Stimulated activated naive CD4-positive, alpha-beta T cell treated with Interleukin-2 at 50 U/mL for 16 hours (primary cell): ENCODE measurements at regions not wholly inside any gene's neighbourhood (a gene's known extent, or its start where the extent isn't known, plus 50 kb on each side); places are given as distances from the start of the nearest gene placed in this dataset.

Source experiments
- DNase-seq: peaks from one replicate; lab custom pipeline; 2025; lab: John Stamatoyannopoulos, UW

DNA sequence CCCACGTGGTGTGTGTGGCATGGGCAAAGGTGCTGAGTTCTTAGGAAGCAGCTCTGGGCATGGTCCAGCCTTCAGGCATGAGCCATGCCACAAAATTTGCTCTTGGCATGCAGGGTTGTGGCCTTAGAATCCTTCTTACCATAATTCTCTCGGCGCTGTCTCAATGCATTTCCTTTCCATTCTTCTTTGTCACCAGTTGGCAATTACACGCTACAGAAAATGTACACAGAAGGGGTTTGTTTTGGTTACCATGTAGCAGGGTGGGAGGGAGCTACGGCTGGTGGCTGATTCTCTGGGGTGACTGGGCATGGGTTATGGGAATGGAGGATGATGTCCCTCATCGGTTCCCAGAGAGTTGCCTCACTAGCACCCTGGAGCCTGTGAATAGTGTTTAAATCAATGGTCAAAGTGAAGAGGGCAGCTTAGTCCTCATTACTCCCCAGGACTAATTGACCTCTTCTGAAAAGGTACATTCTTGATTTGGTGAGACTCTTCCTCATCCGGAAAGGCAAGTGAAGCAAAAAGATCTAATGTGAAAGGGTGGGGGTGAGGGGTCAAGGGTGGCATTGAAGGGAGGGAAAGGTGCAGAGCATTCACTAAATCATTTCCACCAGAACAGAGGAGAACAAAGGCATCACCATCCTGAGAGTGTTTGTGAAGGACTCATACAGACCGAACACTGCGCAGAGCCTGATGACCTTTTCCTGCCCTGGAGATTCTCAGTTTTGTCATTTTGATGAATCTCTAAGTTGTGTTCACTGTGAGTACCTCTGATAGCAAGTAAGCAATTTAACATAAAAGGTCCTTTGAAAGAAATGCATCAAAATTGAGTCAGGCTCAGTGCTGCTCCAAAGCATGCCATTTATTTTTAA is 199.8 kb upstream of the SFRP2 start:
- DNase-seq, result no peak

DNA sequence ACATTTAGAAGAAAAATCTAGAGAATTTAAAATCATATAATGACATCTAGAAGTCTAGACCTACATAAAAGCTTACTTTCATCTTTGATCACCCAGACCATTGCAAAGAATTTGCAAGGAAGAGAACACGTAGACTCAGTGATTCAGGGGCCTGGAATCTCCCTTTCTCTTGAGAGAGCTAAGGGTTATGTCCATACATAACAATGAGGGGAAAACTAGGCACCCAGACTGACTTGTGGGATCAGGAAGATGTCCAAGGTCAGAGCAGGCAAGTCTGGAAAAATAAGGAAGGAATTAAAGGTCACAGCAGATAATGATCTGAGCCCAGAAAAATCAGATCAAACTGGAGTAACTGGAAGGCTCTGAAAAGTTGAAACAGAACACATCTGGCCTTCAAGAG is 198.4 kb upstream of the SFRP2 start:
- no peak for DNase-seq

DNA sequence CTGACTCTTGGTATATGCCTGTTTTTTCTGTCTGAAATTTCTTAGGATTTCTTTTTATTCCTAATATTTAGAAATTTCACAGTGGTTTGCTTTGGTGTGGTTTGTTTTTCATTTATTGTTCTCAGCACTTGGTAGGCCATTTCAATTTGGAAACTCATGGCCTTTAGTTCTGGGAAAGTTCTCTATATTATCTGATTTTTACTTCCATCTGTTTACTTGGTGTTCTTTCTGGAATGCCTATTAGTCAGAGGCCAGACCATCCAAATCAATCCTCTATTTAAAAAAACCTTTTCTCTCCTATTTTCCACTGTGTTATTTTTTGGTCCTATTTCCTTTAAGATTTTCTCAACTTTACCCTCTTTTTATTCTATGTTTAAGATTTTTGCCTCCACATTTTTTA is 188.1 kb upstream of the SFRP2 start:
- DNase-seq, result no peak

DNA sequence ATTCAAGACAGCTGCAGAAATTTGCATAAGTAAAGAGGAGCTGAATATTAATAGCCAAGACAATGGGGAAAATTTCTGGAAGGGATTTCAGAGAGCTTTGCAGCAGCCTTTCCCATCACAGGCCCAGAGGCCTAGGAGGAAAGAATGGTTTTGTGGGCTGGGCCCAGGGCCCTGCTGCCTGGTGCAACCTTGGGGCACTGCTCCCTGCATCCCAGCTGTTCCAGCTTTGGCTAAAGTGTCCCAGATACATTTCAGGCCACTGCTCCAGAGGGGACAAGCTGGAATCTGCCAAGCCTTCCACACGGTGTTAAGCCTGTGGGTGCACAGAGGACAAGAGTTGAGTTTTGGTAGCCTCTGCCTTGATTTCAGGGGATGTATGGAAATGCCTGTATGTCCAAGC is 185.6 kb upstream of the SFRP2 start:
- DNase-seq, result no peak

DNA sequence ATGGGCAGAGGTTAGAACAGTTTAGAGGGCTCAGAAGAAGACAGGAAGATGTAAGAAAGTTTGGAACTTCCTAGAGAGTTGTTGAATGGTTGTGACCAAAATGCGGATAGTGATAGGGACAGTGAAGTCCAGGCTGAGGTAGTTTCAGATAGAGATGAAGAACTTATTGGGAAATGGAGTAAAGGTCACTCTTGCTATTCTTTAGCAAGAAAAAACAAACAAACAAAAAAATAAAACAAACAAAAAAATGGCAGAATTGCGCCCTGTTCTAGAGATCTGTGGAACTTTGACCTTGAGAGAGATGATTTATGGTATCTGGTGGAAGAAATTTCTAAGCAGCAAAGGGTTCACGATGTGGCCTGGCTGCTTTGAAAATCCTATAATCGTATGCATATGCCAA is 185.1 kb upstream of the SFRP2 start:
- no peak for DNase-seq

DNA sequence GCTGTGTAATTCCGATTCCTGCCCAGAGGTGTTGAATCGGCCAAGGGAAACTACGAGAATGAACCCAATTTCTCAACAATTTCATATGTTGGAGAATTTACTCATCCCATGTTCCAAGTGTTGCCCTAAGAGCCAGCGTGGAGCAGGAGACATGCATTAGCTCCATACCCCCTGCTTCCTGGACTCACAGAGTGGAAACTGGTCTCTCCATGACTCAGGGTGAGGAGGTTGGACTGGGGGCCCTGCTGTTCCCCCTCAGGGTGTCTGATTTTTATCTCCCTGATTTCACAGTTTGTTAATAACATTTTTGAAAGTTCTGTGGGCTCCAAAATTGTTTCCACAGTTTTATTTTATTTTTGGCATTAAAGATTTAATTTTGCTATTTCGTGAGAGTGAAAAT is 183.0 kb upstream of the SFRP2 start:
- DNase-seq, result no peak

DNA sequence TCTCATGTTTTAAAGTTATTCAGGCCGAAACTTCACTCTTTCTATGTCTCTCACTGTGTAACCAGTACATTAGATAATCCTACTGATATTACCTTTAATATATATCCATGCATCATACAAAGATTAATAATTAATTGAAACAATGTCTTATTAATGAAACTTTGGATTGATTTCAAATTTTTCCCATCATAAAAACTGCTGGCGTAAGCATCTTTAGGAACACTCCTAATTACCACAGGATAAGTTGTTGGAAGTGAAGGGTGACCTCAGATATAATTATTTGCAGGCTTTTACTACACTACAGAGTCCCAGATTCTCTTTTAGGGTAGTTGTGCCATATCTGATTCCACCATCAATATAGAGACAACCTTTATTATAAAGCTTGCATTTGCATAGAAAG is 181.3 kb upstream of the SFRP2 start:
- DNase-seq, result no peak

DNA sequence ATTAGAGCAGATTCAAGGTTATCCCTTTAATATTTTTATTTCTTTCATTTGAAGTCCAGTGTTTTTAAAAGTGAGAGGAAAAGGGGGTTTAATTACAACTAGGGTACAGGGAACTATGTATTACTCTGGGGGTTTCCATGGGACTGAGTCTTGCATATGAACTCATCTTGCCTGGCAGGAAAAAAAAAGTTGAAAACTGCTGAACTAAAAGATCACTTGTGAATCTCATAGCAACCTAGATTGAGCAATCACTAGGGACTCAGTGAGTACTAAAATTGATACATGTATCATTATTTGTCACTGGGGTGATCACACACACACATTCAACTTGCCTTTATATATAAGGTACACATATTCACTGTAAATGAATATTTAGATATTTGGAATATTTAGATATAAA is 180.7 kb upstream of the SFRP2 start:
- DNase-seq, result no peak

DNA sequence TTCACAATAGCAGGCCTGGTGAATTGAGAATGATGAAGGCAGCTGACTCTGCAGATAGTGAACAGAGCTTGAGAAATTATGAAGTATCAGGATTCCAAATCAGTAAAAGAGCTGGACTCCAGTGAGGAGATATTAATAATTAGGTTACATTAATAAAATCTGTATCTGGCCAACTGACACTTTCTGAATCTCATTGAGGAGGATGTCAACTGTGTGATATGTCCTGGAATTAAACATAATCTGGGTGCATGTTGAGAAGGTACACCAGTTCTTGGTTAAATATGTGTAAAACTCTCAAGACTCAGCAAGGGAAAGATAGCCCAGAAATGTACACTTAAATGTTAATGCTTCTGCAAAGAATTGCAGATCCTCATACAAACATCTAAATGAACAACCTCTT is 177.8 kb upstream of the SFRP2 start:
- DNase-seq, result no peak

DNA sequence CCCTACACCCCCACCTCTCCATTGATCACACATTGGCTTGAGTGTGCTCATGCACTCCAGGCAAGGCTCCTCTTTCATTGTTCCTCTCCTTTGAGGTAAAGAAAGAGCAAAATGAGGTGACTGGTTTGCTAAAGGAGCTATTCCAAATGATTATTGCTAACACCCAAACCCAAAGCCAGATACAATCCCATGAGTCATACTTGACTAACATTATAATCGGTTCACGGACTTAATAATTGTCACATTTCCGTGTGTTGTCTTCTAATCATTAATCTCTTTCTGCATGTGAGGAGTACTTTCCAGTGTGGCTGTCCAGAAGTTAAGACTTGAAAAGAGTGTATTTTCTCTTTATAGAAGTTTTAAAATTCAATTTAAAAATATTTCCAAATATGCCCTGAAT is 174.3 kb upstream of the SFRP2 start:
- DNase-seq, result no peak

DNA sequence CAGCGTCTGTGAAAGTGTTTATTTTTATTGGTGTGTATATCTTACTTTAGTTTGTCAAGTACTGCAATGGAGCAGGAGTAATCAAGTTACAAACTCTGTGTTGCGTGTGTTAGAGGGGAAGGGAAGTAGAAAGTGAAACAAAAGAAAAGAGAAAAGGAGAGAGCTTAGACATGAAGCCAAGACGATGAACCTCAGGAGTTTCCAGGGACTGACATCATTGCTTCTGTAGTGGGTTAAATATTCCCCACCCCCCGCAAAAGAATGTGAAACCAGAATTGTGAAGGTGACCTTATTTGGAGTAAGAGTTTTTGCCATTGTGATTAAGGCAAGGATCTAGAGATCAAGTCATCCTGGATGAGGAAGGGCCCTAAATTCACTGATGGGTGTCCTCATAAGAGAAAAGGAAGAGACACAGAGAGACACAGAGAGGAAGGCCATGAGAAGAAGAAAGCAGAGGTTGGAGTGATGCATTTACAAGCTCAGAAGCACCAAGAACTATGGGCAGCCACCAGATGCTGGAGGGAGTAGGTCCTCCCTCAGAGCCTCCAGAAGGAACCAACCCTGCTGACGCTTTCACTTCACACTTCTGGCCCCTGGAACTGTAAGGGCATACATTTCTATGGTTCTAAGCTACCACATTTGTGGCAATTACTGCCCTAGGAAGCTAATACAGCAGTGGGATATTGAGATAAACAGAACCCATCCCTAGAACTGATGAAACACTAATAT is 173.6 kb upstream of the SFRP2 start:
- no peak for DNase-seq

DNA sequence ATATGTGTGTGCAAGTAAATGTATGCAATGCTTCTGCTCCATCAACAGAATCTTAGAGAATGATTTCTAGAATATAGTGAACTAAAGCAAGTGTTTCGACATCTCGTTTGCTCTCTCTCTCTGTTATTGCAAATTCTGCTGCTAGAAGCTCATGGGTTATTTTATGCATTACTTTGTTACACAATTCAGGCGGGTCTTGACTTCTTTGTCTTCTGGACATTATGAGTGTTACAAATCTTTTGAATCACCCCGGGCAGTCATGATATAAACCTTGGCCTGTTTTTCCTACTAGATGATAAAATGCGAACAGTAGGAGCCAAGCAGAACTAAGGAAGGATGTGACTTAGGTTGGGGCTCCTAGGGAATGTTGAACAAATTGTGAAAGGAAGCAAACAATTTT is 166.4 kb upstream of the SFRP2 start:
- DNase-seq, result no peak

DNA sequence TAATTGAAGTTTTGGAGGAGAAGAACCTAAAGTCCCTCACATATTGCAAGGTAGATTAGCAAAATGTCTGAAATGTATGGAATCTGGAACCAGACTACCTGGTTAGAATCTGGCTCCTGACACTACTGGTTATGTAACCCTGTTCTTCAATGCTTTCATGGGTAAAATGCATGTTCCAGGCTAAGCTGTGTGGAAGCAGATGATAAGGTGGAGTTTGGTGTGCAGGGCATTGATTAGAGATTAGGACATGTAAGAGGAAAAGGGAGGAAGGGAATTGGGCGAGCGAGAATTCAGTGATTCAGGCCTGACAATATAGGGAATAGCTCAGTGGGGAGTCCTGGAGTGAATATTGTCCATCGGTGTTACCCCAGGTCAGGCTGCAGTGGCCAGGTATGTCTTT is 165.8 kb upstream of the SFRP2 start:
- no peak for DNase-seq

DNA sequence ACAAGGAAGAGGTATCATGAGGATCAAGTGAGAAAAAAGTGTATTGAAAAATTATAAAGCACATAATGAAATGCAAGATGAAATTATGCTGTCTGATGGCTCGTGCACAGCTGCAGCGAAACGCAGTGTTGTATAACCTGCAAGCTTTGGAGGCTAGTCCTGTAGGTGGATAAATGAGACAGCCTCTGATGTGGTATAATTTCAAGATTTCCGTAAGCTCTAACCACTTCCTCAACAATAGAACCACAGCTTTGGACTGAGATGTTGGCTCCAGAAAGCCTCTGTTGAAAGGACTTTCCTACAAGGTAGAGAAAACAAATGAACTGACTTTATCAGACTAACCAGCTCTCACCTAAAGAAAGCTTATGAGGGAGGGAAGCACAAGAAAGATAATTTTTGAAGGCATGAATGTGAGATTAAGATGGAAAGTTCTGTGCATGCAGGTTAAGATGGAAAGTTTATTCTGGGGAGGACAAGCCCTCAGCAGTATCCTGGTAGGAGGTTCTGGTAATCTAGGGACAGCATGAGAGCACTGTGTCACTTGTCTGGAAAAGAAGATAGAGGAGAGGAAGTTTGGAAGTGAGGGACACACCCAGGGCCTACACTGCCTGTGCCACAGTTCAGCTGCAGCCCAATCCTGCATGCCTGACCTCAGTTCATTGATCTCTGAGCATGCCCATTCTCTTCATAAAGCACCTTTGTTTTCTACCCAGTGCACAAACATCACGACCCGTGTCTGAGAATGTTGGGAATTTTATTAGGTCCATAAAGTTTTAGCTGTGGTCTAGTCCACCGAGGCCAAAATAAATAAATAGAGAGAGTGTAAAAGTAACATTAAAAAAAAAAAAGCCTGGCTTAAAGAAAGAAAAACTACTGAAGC is 161.5 kb upstream of the SFRP2 start:
- no peak for DNase-seq

DNA sequence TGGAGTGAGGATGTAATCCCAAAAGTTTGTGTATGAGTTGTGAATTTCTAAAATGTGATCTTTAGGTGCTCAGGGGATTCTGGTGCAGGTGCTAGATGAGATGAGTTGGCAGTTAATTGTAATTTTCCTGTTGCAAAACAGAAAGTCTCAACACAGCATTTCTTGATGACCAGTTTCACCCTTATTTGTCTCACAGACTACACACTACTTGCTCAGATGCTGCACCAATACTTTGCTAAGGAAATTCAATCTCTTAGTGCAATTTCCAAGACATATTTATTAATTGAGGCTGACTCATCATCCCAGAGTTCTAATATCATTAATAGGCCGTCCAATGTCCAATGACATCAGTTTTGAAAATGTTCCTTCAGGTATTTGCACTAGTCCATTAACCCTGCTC is 159.2 kb upstream of the SFRP2 start:
- DNase-seq, result no peak

DNA sequence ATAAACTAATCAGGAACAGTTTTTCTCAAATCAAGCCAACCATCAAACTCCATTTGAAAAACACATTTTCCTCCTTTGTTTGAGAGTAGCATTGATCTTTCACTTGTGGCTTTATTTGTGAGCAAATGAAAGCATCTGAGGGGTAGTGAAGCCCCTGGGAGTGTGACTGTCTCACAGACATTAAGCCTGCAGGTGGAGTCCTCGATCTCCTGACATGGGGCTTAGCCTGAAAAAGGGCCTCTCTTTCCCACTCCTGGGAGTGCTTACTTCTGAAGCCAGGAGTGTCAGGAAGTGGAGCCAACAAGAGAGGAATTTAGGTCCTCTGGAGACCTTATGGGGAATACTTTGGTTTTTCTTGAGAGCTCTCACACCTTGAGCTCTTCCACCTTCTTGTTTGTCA is 158.2 kb upstream of the SFRP2 start:
- no peak for DNase-seq

DNA sequence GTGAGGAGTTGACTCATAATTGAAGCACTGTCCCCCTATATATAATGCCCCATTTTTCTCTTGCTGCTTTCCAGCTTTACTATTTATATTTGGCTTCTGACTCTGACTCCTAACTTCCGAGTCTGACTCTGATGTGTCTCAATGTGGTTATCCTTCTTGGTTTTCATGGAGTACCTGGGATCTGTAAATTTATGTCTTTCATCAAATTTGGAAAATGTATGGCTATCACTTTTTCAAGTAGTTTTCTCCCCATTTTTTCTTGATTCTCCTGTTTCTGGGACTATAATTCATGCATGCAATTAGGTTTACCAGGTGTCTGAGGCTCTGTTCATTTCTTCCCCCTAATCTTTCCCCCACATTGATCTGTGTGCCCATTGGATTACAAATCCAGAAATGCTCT is 156.8 kb upstream of the SFRP2 start:
- no peak for DNase-seq

DNA sequence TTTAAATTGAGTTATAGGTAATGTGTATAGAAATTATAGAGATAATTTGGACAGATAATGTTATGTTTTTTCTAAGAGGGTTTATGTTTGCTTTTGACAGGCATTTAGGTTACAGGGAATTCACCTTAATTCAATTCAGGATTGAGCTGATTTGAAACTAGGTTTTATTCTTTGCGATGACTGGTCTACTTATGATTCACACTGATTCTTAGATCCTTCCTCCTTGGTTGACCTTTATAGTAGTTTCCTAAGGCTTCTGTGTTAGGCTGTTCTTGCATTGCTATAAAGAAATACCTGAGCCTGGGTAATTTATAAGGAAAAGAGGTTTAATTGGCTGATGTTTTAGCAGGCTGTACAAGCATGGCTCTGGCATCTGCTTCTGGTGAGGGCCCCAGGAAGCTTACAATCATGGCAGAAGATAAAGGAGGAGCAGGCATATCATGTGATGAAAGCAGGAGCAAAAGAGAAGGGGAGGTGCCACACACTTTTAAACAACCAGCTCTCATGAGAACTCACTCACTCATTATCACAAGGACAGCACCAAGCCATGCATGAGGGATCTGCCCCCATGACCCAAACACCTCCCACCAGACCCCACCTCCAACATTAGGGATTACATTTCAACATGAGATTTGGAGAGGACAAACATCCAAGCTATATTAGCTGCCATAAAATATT is 155.0 kb upstream of the SFRP2 start:
- DNase-seq, result no peak

DNA sequence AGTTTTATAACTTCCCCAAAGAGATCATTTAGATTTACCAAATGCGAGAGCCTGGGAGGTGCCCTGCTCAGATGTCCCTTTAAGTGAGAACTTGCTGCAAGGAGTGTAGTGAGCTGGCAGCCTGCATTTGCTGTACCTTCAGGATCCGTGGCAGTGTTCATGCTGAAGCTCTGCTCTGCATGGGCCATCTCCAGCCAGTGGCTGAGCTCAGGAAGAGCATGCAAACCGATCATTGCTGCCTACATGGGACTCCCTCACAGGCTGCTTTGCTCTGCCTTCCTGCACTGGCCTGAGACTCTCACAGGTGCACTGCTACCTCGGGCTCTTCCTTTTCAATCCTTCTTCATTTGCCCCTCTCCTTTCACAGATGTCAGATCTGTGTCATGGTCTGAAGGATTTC is 152.0 kb upstream of the SFRP2 start:
- DNase-seq, result no peak

DNA sequence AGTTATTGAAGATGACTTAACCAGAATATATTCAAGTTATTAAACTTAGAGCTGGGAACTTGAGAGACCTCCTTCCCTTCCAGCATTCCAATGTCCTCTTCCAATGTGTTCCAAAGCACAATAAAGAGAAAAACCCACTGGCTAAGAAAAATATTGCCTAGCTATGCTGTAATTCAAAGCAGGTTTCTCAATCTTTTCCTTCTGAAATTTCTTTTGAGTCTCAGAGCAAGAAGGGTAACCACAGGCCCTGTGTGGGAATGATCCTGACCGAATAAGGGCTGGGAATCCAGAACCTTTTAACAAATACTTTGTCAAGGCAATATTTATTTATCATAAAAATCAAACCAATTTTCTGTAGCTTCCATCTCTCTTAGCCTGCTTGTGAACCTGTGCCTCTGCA is 150.7 kb upstream of the SFRP2 start:
- DNase-seq, result no peak

DNA sequence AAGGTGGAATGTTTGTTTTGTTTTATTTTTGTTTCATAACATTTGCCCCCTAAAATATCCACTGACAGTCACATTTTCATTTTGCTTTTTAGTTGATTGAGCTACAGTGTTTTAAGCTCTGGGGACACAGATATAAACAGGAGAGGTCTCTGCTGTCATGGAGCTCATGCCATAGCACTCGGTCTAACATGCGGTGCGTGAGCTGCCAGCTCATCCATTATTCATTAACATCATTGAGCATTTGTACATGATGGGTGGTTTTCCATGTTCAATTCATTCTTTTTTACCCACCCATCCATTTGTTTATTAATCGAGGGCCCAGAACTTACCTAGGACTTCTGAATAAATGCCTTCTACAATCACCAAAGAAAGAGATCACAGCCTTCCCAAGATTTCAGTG is 150.1 kb upstream of the SFRP2 start:
- DNase-seq, result no peak

DNA sequence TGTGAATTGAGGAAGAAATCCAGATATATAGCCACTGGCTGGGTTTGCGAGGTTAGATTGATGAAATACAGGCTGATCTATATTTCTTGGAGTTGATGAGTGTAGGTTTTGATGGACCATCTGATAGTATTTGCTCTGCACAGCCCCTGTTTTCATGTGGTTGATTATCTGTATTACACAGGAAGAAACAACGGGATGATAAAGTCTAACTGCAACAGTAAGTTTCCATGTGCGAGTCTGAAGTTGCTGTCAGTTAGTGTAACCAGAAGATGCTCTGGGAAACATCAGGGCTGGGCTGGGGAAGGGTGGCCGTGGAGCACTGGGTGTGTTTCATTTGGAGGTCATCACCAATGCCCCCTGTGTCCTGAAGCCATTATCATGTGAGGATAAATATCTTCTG is 148.4 kb upstream of the SFRP2 start:
- DNase-seq, result no peak
